AG09309 (cell line): ENCODE measurements at regions not wholly inside any gene's neighbourhood (a gene's known extent, or its start where the extent isn't known, plus 50 kb on each side); places are given as distances from the start of the nearest gene placed in this dataset.
"Not testable (repeated sequence)": the region's sequence is repeated elsewhere in the genome, so short reads cannot be mapped to it uniquely, and the experiment has no call there.

Experiments used
- DNase-seq: peaks from one replicate; pipeline ENCODE4 v3.0.0-alpha.2; 2010; ENCODE audit warnings: low read depth
- H3K4me3 ChIP-seq: 2 replicates; pipeline ENCODE4 v1.5.1; 2011; ENCODE audit warnings: mild to moderate bottlenecking, low read depth, low read length, moderate library complexity; ENCODE audit not compliant: control insufficient read depth
- CTCF ChIP-seq: IDR thresholded peaks from 2 replicates; pipeline ENCODE4 v1.5.1; 2011; ENCODE audit warnings: mild to moderate bottlenecking, low read depth, low read length, inconsistent platforms; ENCODE audit not compliant: insufficient read depth, control insufficient read depth; ENCODE audit errors: missing control alignments

GRCh38 chr6:125454351-125454750 is 152.6 kb upstream of the HDDC2 start:
- TF ChIP-seq CTCF: no peak
- H3K4me3 ChIP-seq: no peak overlapping the region
- no peak for DNase-seq

GRCh38 chr6:125458493-125458892 is 156.7 kb upstream of the HDDC2 start:
- not testable (repeated sequence) for H3K4me3 ChIP-seq, DNase-seq

GRCh38 chr6:125465332-125465731 is 163.6 kb upstream of the HDDC2 start:
- not testable (repeated sequence) for H3K4me3 ChIP-seq, DNase-seq

- no peak for DNase-seq
- TF ChIP-seq CTCF: no peak
- no peak overlapping the region for H3K4me3 ChIP-seq
These were observed 168.1 kb upstream of the HDDC2 start for GRCh38 chr6:125469915-125470314.

- no peak overlapping the region for H3K4me3 ChIP-seq
- no peak for DNase-seq
These were observed 169.9 kb upstream of the HDDC2 start for GRCh38 chr6:125471667-125472066.

GRCh38 chr6:125474061-125474460 is 172.3 kb upstream of the HDDC2 start:
- no peak for TF ChIP-seq CTCF
- no peak for DNase-seq
- H3K4me3 ChIP-seq: no peak overlapping the region

More at GRCh38 chr6:125471667-125472066, 169.9 kb upstream of the HDDC2 start:
- no peak for TF ChIP-seq CTCF

GRCh38 chr6:125477156-125477555 is 175.4 kb upstream of the HDDC2 start:
- no peak overlapping the region for H3K4me3 ChIP-seq
- DNase-seq: no peak
- TF ChIP-seq CTCF: no peak

GRCh38 chr6:125477844-125478243 is 176.1 kb upstream of the HDDC2 start:
- DNase-seq: no peak
- H3K4me3 ChIP-seq: no peak overlapping the region
- no peak for TF ChIP-seq CTCF
